Subcutaneous abdominal adipose tissue (tissue), 5 donors: ENCODE measurements at regions not wholly inside any gene's neighbourhood (a gene's known extent, or its start where the extent isn't known, plus 50 kb on each side); places are given as distances from the start of the nearest gene placed in this dataset.
"Not testable (repeated sequence)": the region's sequence is repeated elsewhere in the genome, so short reads cannot be mapped to it uniquely, and the experiment has no call there.

Experiments
- H3K27ac ChIP-seq: one replicate; pipeline ENCODE4 v1.7.0; 2013; ENCODE audit warnings: low read depth, mild to moderate bottlenecking, inconsistent platforms, low read length, moderate library complexity
- H3K27me3 ChIP-seq, 5 donors: one replicate each; pipeline ENCODE4 v1.7.0; 2013; ENCODE audit warnings: low read length in 5 of 5, inconsistent platforms in 1 of 5; ENCODE audit not compliant: control insufficient read depth in 5 of 5, insufficient read depth in 4 of 5
- H3K36me3 ChIP-seq, 5 donors: one replicate each; pipeline ENCODE4 v1.7.0; 2013; ENCODE audit warnings: low read length in 5 of 5; ENCODE audit not compliant: control insufficient read depth in 5 of 5, insufficient read depth in 5 of 5
- H3K4me1 ChIP-seq, 5 donors: one replicate each; pipeline ENCODE4 v1.7.0; 2013; ENCODE audit warnings: low read length in 5 of 5, mild to moderate bottlenecking in 3 of 5, moderate library complexity in 1 of 5; ENCODE audit not compliant: control insufficient read depth in 5 of 5, insufficient read depth in 5 of 5
- H3K4me3 ChIP-seq, 5 donors: one replicate each; pipeline ENCODE4 v1.7.0; 2013; ENCODE audit warnings: low read length in 5 of 5, low read depth in 1 of 5
- H3K9ac ChIP-seq, 5 donors: one replicate each; pipeline ENCODE4 v1.7.0; 2013; ENCODE audit warnings: low read length in 5 of 5, mild to moderate bottlenecking in 4 of 5, moderate library complexity in 3 of 5
- H3K9me3 ChIP-seq, 5 donors: one replicate each; pipeline ENCODE4 v1.7.0; 2013; ENCODE audit warnings: low read length in 5 of 5; ENCODE audit not compliant: control insufficient read depth in 5 of 5
- donor health status: healthy.
- donor health status: healthy.
- donor health status: healthy.
- donor health status: healthy.
- donor health status: healthy.

GRCh38 chr18:38750751-38751150, 1185.2 kb upstream of the CELF4 start:
- no peak overlapping the region for H3K27ac ChIP-seq
- H3K4me1 ChIP-seq = no peaks in the 10 kb centered on the region
- no peak overlapping the region for H3K9ac ChIP-seq
- H3K36me3 ChIP-seq = no peaks in the 10 kb centered on the region
- H3K27me3 ChIP-seq = no peaks in the 10 kb centered on the region
- H3K4me3 ChIP-seq = no peak overlapping the region
- no peaks in the 10 kb centered on the region for H3K9me3 ChIP-seq

- H3K27ac ChIP-seq = no peak overlapping the region
- no peaks in the 10 kb centered on the region for H3K9me3 ChIP-seq
- no peaks in the 10 kb centered on the region for H3K36me3 ChIP-seq
- no peak overlapping the region for H3K9ac ChIP-seq
- no peaks in the 10 kb centered on the region for H3K4me1 ChIP-seq
- H3K4me3 ChIP-seq = no peak overlapping the region
- no peaks in the 10 kb centered on the region for H3K27me3 ChIP-seq
Observed at GRCh38 chr18:38747153-38747552, 1181.6 kb upstream of the CELF4 start.

- not testable (repeated sequence) for H3K9ac ChIP-seq, H3K36me3 ChIP-seq, H3K4me1 ChIP-seq, H3K27me3 ChIP-seq, H3K27ac ChIP-seq, H3K9me3 ChIP-seq, H3K4me3 ChIP-seq
Observed at GRCh38 chr18:38720181-38720580, 1154.6 kb upstream of the CELF4 start.

- no peak overlapping the region for H3K27ac ChIP-seq
- H3K9ac ChIP-seq = no peak overlapping the region
- H3K36me3 ChIP-seq = no peaks in the 10 kb centered on the region
- no peaks in the 10 kb centered on the region for H3K27me3 ChIP-seq
- no peak overlapping the region for H3K4me3 ChIP-seq
- peaks cover 0 to 4% (median 0%) of the 10 kb centered on the region in 5 donors for H3K9me3 ChIP-seq
- H3K4me1 ChIP-seq = no peaks in the 10 kb centered on the region
Observed at GRCh38 chr18:38718365-38718901, 1152.8 kb upstream of the CELF4 start.

- no peaks in the 10 kb centered on the region for H3K4me1 ChIP-seq
- no peak overlapping the region for H3K4me3 ChIP-seq
- no peaks in the 10 kb centered on the region for H3K27me3 ChIP-seq
- H3K9me3 ChIP-seq = no peaks in the 10 kb centered on the region
- H3K9ac ChIP-seq = no peak overlapping the region
- H3K27ac ChIP-seq = no peak overlapping the region
- H3K36me3 ChIP-seq = no peaks in the 10 kb centered on the region
Observed at GRCh38 chr18:38709122-38709521, 1143.5 kb upstream of the CELF4 start.

GRCh38 chr18:38706373-38706772, 1140.8 kb upstream of the CELF4 start:
- Histone ChIP-seq H3K9me3 (no peaks in the 10 kb centered on the region), H3K27me3 (no peaks in the 10 kb centered on the region)

GRCh38 chr18:38698088-38698487, 1132.5 kb upstream of the CELF4 start:
- Histone ChIP-seq H3K4me3 (no peak overlapping the region), H3K9me3 (no peaks in the 10 kb centered on the region)

More at GRCh38 chr18:38706373-38706772, 1140.8 kb upstream of the CELF4 start:
- Histone ChIP-seq H3K9ac (no peak overlapping the region), H3K4me1 (no peaks in the 10 kb centered on the region), H3K27ac (no peak overlapping the region), H3K4me3 (no peak overlapping the region), H3K36me3 (no peaks in the 10 kb centered on the region)

GRCh38 chr18:38695559-38696280, 1130.1 kb upstream of the CELF4 start:
- Histone ChIP-seq H3K27ac (no peak overlapping the region), H3K4me1 (no peaks in the 10 kb centered on the region), H3K9me3 (no peaks in the 10 kb centered on the region), H3K36me3 (no peaks in the 10 kb centered on the region), H3K9ac (no peak overlapping the region), H3K4me3 (no peak overlapping the region), H3K27me3 (no peaks in the 10 kb centered on the region)

More at GRCh38 chr18:38698088-38698487, 1132.5 kb upstream of the CELF4 start:
- no peaks in the 10 kb centered on the region for H3K36me3 ChIP-seq
- no peaks in the 10 kb centered on the region for H3K27me3 ChIP-seq
- H3K27ac ChIP-seq = no peak overlapping the region
- no peaks in the 10 kb centered on the region for H3K4me1 ChIP-seq
- H3K9ac ChIP-seq = no peak overlapping the region

GRCh38 chr18:38693104-38693503, 1127.5 kb upstream of the CELF4 start:
- Histone ChIP-seq H3K9ac (no peak overlapping the region), H3K4me1 (no peaks in the 10 kb centered on the region), H3K27me3 (no peaks in the 10 kb centered on the region), H3K4me3 (no peak overlapping the region), H3K36me3 (no peaks in the 10 kb centered on the region), H3K9me3 (no peaks in the 10 kb centered on the region), H3K27ac (no peak overlapping the region)

GRCh38 chr18:38690626-38691025, 1125.0 kb upstream of the CELF4 start:
- H3K36me3 ChIP-seq = no peaks in the 10 kb centered on the region
- H3K9me3 ChIP-seq = no peaks in the 10 kb centered on the region
- H3K27me3 ChIP-seq = no peaks in the 10 kb centered on the region
- no peak overlapping the region for H3K27ac ChIP-seq
- no peak overlapping the region for H3K4me3 ChIP-seq
- no peak overlapping the region for H3K9ac ChIP-seq
- H3K4me1 ChIP-seq = no peaks in the 10 kb centered on the region
